Panc1 (cell line): ENCODE measurements at regions not wholly inside any gene's neighbourhood (a gene's known extent, or its start where the extent isn't known, plus 50 kb on each side); places are given as distances from the start of the nearest gene placed in this dataset.

Experiments
- POLR2AphosphoS5 ChIP-seq: IDR thresholded peaks from 2 replicates; pipeline ENCODE4 v1.6.1; 2012; ENCODE audit warnings: mild to moderate bottlenecking, low read depth, low read length, moderate library complexity
- SIN3A ChIP-seq: IDR thresholded peaks from 2 replicates; pipeline ENCODE4 v1.6.1; 2012; ENCODE audit warnings: low read depth, mild to moderate bottlenecking, low read length, moderate library complexity, borderline replicate concordance; ENCODE audit not compliant: insufficient read depth
- TCF7L2 ChIP-seq: IDR thresholded peaks from 2 replicates; pipeline ENCODE4 v1.6.1; 2011; ENCODE audit warnings: mild to moderate bottlenecking, low read depth, low read length, inconsistent platforms
- TF ChIP-seq, protein P1 (sequence below): fragments of 450-650 bp; IDR thresholded peaks from 2 replicates; pipeline ENCODE4 v1.5.1; 2017; ENCODE audit warnings: mild to moderate bottlenecking

DNA sequence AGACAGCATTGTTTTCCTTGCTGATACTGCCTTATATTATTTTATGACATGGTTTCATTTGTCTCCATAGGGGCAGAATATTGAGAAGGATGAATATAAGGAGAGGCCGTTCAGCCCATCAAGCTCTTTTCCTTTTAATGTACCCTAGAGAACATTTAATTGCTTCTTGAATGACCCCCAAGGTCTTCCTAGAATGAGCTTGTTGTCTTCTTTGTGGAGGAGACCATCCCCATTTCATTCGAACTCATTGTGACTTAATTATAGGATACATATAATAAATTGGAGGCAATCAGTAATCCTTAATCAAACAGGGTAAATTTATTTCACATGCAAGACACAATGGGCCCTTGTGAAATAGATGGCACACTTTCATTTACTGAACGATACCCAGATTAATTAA, 231.3 kb downstream of the MDFIC start:
- TF ChIP-seq SIN3A: no peak
- TF ChIP-seq, protein P1, sequence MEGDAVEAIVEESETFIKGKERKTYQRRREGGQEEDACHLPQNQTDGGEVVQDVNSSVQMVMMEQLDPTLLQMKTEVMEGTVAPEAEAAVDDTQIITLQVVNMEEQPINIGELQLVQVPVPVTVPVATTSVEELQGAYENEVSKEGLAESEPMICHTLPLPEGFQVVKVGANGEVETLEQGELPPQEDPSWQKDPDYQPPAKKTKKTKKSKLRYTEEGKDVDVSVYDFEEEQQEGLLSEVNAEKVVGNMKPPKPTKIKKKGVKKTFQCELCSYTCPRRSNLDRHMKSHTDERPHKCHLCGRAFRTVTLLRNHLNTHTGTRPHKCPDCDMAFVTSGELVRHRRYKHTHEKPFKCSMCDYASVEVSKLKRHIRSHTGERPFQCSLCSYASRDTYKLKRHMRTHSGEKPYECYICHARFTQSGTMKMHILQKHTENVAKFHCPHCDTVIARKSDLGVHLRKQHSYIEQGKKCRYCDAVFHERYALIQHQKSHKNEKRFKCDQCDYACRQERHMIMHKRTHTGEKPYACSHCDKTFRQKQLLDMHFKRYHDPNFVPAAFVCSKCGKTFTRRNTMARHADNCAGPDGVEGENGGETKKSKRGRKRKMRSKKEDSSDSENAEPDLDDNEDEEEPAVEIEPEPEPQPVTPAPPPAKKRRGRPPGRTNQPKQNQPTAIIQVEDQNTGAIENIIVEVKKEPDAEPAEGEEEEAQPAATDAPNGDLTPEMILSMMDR: no peak
- TF ChIP-seq TCF7L2: no peak
- TF ChIP-seq POLR2AphosphoS5: no peak
